GM21528 (cell line): ENCODE measurements at regions not wholly inside any gene's neighbourhood (a gene's known extent, or its start where the extent isn't known, plus 50 kb on each side); places are given as distances from the start of the nearest gene placed in this dataset.

ENCODE experiments used
- ATAC-seq: cut with Tn5 transposase; IDR thresholded peaks from one replicate; pipeline ENCODE4 v1.9.1; 2021; ENCODE audit warnings: mild to moderate bottlenecking, moderate library complexity; ENCODE audit not compliant: unreplicated experiment, low FRiP score

- no peak for ATAC-seq
These were observed 495.6 kb upstream of the LRRC4C start for GRCh38 chr11:41955066-41955465.

- no peak for ATAC-seq
These were observed 496.4 kb upstream of the LRRC4C start for GRCh38 chr11:41955635-41956400.

GRCh38 chr11:41963406-41963805 is 504.0 kb upstream of the LRRC4C start:
- no peak for ATAC-seq

GRCh38 chr11:41970681-41971080 is 511.2 kb upstream of the LRRC4C start:
- no peak for ATAC-seq

- no peak for ATAC-seq
These were observed 512.1 kb upstream of the LRRC4C start for GRCh38 chr11:41971592-41971991.

GRCh38 chr11:41978945-41979344 is 519.5 kb upstream of the LRRC4C start:
- ATAC-seq = no peak

GRCh38 chr11:41980741-41981140 is 521.3 kb upstream of the LRRC4C start:
- ATAC-seq = no peak

- no peak for ATAC-seq
These were observed 522.8 kb upstream of the LRRC4C start for GRCh38 chr11:41982276-41982675.

GRCh38 chr11:41982975-41983374 is 523.5 kb upstream of the LRRC4C start:
- no peak for ATAC-seq

- ATAC-seq = no peak
These were observed 524.0 kb upstream of the LRRC4C start for GRCh38 chr11:41983475-41983874.

GRCh38 chr11:41984023-41984422 is 524.6 kb upstream of the LRRC4C start:
- no peak for ATAC-seq

GRCh38 chr11:41985799-41986198 is 526.3 kb upstream of the LRRC4C start:
- ATAC-seq = no peak

GRCh38 chr11:41988951-41989572 is 529.6 kb upstream of the LRRC4C start:
- no peak for ATAC-seq

- no peak for ATAC-seq
These were observed 530.5 kb upstream of the LRRC4C start for GRCh38 chr11:41989823-41990380.

- ATAC-seq = no peak
These were observed 537.1 kb upstream of the LRRC4C start for GRCh38 chr11:41996533-41996932.

- ATAC-seq = no peak
These were observed 538.5 kb upstream of the LRRC4C start for GRCh38 chr11:41997844-41998401.

GRCh38 chr11:41999066-41999465 is 539.6 kb upstream of the LRRC4C start:
- ATAC-seq = no peak

GRCh38 chr11:42003801-42004200 is 544.3 kb upstream of the LRRC4C start:
- no peak for ATAC-seq

GRCh38 chr11:42006766-42007165 is 547.3 kb upstream of the LRRC4C start:
- no peak for ATAC-seq

- no peak for ATAC-seq
These were observed 552.8 kb upstream of the LRRC4C start for GRCh38 chr11:42012271-42012670.

- no peak for ATAC-seq
These were observed 554.3 kb upstream of the LRRC4C start for GRCh38 chr11:42013656-42014201.
